GM18508 (cell line): ENCODE measurements at regions not wholly inside any gene's neighbourhood (a gene's known extent, or its start where the extent isn't known, plus 50 kb on each side); places are given as distances from the start of the nearest gene placed in this dataset.

ENCODE experiments used
- ATAC-seq: cut with Tn5 transposase; IDR thresholded peaks from one replicate; pipeline ENCODE4 v1.9.1; 2021; ENCODE audit warnings: moderate number of reproducible peaks; ENCODE audit not compliant: insufficient read depth, unreplicated experiment

DNA sequence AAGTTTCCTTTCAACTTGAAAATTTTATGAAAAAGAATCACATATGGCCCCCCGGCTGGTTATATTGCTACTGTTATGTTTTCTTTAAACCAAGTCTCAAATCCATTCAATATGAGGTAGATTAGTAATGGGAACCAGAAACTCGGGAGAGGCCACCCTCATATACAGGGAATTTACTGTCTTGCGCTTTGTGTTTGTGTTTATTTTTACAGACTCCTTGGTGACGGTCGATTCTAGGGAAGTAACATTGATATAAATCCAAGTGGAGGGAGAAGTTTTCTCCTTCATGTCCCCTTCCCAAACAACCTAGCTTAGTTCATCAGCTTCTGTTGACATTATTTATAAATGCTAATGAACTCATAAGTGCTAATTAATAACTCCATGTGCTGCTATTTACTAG, 163.5 kb upstream of the LMO4 start:
- ATAC-seq: no peak

- no peak for ATAC-seq
These were observed 161.4 kb upstream of the LMO4 start for GRCh38 chr1:87167157-87167789.

DNA sequence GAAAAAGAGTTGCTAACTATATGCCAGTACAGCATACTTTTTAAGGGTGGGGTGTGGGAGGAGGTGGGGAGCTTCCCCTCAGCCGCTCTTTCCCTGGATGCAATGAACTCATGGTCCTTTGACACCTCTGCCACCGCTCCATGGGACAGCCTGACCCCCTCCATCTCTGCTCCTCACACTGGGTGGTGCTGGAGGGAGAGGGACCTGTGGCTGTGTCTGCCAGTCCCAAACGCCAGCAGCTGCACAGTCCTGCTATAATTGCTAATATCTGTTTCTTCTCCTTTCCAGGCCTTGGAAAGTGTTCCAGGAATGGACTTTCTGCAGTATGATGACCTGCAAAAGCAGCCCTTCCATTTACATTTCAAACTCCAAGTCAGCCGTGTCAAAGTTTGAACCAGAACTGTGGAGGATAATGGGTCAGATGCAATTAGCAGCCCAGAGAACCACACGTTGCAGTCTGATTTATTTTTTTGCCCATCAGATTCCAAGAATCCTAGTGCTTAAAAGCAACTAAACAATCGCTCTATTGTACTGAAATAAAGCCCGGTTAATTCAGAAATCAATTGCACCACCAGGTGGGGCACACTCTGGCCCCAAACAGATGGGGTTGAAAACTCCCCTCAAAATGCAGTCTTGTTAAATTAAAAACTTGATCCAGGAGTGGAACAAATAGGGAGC, 160.7 kb upstream of the LMO4 start:
- ATAC-seq: no peak

GRCh38 chr1:87169263-87169910, 159.3 kb upstream of the LMO4 start:
- ATAC-seq: no peak

GRCh38 chr1:87170157-87170556, 158.5 kb upstream of the LMO4 start:
- ATAC-seq: no peak

DNA sequence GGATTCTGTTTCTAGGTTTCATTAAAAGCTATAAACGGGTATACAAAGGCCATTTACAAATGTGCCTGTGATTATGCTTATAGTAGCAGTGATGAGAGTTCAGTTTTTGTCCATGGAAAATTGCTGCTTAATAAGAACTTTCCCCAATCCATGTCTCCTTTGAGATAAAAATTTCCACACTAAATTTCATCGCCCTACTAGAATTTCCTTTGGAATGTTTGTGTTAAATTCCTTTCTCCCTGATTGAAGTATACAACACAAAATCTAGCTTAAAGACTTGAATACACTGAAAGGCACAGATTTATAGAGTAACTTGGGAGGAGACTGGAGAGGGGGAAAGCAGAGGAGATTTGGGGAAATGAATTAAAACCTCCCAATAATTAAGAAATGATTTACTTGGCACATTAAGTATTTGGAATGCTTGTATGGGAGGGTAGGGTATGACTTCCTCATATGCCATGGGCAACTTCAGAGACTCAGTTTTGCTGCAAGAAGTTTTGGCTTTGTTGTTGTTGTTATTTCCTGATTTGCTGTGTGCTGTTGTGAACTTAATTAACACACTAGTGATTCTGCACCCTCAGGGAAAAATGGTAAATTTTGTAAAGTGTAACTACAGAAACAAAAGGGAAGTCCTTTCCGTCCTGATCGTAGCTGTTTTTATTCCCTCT, 157.6 kb upstream of the LMO4 start:
- ATAC-seq: no peak

GRCh38 chr1:87173231-87173630, 155.4 kb upstream of the LMO4 start:
- ATAC-seq: no peak

- no peak for ATAC-seq
These were observed 153.9 kb upstream of the LMO4 start for GRCh38 chr1:87174724-87175245.

GRCh38 chr1:87176087-87176486, 152.6 kb upstream of the LMO4 start:
- ATAC-seq: no peak

GRCh38 chr1:87176514-87176913, 152.2 kb upstream of the LMO4 start:
- ATAC-seq: no peak

GRCh38 chr1:87178441-87178840, 150.2 kb upstream of the LMO4 start:
- ATAC-seq: no peak

GRCh38 chr1:87179076-87179810, 149.4 kb upstream of the LMO4 start:
- ATAC-seq: no peak

GRCh38 chr1:87179851-87180519, 148.7 kb upstream of the LMO4 start:
- ATAC-seq: no peak

GRCh38 chr1:87180682-87181081, 148.0 kb upstream of the LMO4 start:
- ATAC-seq: no peak

DNA sequence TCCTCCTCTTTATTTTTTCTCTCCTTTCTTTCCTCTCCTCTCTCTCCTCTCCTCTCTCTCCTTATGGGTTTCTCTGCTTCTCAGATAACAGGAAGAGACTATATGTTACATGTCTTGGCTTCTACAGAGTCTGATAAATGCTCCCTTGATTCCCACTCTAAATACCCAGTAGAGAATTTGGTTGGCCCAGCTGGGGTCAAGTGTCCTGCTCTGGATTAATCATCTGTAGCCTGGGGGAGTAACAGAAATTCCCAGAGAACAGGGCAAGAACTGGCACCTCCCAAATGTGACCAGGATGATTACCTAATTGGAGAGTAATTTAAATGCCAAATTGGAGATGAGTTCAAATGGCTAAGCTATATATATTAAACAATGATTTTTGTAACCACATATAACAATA, 146.1 kb upstream of the LMO4 start:
- ATAC-seq: no peak

- ATAC-seq: no peak
These were observed 143.6 kb upstream of the LMO4 start for GRCh38 chr1:87185077-87185476.

GRCh38 chr1:87186346-87186745, 142.3 kb upstream of the LMO4 start:
- no peak for ATAC-seq

DNA sequence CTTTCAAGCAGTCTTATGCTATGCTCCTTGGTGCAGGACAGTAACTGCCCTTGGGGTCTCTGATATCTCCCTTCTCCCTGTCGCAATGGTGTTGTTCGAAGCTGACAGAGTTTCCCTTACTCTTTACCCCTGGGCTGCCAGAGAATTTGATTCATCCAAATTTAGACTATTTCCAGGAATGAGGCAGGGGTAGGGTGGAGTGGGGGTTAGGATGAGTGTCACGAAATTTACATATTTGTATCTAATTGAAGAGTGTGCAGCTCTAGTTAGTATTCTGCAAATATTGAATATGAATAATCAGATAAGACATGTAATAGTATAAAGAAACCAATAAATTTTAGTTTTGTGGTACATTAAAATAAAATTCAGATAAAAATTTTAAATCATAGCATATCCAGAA, 140.0 kb upstream of the LMO4 start:
- ATAC-seq: no peak

DNA sequence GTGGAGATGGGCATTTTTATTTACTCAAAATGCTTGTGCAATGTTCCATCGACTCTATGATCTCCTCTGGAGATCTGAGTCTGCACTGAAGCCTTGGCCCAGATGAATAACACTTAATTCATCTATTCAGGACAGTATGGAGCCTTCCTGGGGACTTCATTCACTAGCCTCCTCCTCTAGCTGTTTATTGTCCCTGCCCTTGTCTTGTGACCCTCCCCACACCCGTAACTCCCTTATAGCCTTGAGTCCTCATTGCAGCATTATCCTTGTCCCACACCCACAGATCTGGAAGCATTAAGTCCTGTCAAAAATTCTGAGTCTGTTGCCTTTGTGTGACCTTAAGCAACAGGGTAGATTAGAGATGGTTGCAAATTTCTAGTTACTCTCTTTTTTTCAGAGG, 138.3 kb upstream of the LMO4 start:
- no peak for ATAC-seq

DNA sequence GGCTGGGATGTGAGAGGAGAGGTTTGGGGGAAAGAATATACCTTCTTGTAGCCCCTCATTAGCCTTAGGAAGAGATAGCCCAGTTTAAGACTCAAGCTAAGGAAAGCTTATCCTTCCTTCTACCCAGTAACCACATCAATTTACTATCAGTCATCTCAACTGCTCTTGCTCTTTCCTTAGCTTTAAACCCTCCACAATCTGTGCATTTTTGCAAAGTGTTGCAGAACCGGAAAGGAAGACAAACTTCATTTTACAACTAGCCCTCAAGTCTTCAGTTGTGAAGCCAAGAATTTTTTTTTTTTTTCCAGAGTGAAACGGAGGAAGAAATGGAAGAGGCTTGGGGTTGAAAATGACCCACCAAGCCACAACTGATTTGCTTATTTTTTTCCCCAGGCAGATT, 137.0 kb upstream of the LMO4 start:
- no peak for ATAC-seq
